CD4-positive, alpha-beta memory T cell (primary cell): ENCODE measurements at regions not wholly inside any gene's neighbourhood (a gene's known extent, or its start where the extent isn't known, plus 50 kb on each side); places are given as distances from the start of the nearest gene placed in this dataset.

Experiments
- CTCF ChIA-PET: fragments of 350-600 bp; sonication (Branson Sonifier 250); formaldehyde crosslinking; loops from one replicate; lab custom pipeline; 2021; ENCODE audit warnings: inconsistent platforms; ENCODE audit not compliant: partially characterized antibody; lab: Charles Lee
- POLR2A ChIA-PET: fragments of 350-600 bp; sonication (Branson Sonifier 250); formaldehyde crosslinking; loops from one replicate; lab custom pipeline; 2021; ENCODE audit not compliant: partially characterized antibody; lab: Charles Lee
- DNase-seq, 5 donors: peaks; one replicate each; pipeline versions ENCODE4 v3.0.0 to v3.0.0-alpha.2; 2020 to 2022; ENCODE audit warnings: mixed read lengths in 1 of 5
- H3K27ac ChIP-seq: one replicate; pipeline ENCODE4 v1.7.0; 2013; ENCODE audit warnings: low read depth, low read length
- H3K27me3 ChIP-seq: 2 replicates; pipeline ENCODE4 v1.7.0; 2013; ENCODE audit warnings: mild to moderate bottlenecking, low read length, moderate library complexity; ENCODE audit not compliant: insufficient read depth
- H3K36me3 ChIP-seq: 2 replicates; pipeline ENCODE4 v1.7.0; 2013; ENCODE audit warnings: mild to moderate bottlenecking, low read length, moderate library complexity; ENCODE audit not compliant: insufficient read depth
- H3K4me1 ChIP-seq: 2 replicates; pipeline ENCODE4 v1.7.0; 2013; ENCODE audit warnings: mild to moderate bottlenecking, low read length, moderate library complexity; ENCODE audit not compliant: insufficient read depth
- H3K4me3 ChIP-seq, 2 donors: one replicate each; pipeline ENCODE4 v1.7.0; 2013; ENCODE audit warnings: low read length in 2 of 2, mild to moderate bottlenecking in 1 of 2
- H3K9me3 ChIP-seq, 2 donors: one replicate each; pipeline ENCODE4 v1.7.0; 2013; ENCODE audit warnings: low read length in 2 of 2, control low read depth in 1 of 2; ENCODE audit not compliant: control insufficient read depth in 1 of 2
- H3K27ac Mint-ChIP-seq, 7 donors: one replicate each; pipeline ENCODE4 v1.8.0; 2020 to 2021; ENCODE audit warnings: mixed read lengths in 7 of 7, mild to moderate bottlenecking in 6 of 7, inconsistent platforms in 3 of 7, moderate library complexity in 3 of 7
- H3K27me3 Mint-ChIP-seq, 2 donors: one replicate each; pipeline ENCODE4 v1.8.0; 2020 to 2021; ENCODE audit warnings: mixed read lengths in 2 of 2
- H3K36me3 Mint-ChIP-seq, 2 donors: one replicate each; pipeline ENCODE4 v1.8.0; 2020 to 2021; ENCODE audit warnings: mixed read lengths in 2 of 2, inconsistent platforms in 1 of 2, mild to moderate bottlenecking in 1 of 2
- H3K4me1 Mint-ChIP-seq, 4 donors: one replicate each; pipeline ENCODE4 v1.8.0; 2020 to 2021; ENCODE audit warnings: mixed read lengths in 4 of 4, mild to moderate bottlenecking in 1 of 4
- H3K4me3 Mint-ChIP-seq, 8 donors: one replicate each; pipeline ENCODE4 v1.8.0; 2020 to 2021; ENCODE audit warnings: mixed read lengths in 8 of 8, mild to moderate bottlenecking in 7 of 8, moderate library complexity in 6 of 8, inconsistent platforms in 3 of 8
- H3K9me3 Mint-ChIP-seq, 8 donors: one replicate each; pipeline ENCODE4 v1.8.0; 2020 to 2021; ENCODE audit warnings: mixed read lengths in 8 of 8, mild to moderate bottlenecking in 5 of 8, inconsistent platforms in 3 of 8, moderate library complexity in 1 of 8
- intact Hi-C: fragments of 100-400 bp; cut with micrococcal nuclease; formaldehyde crosslinking; loops from one replicate; pipeline ENCODE4 v1.15.1; 2023

DNA sequence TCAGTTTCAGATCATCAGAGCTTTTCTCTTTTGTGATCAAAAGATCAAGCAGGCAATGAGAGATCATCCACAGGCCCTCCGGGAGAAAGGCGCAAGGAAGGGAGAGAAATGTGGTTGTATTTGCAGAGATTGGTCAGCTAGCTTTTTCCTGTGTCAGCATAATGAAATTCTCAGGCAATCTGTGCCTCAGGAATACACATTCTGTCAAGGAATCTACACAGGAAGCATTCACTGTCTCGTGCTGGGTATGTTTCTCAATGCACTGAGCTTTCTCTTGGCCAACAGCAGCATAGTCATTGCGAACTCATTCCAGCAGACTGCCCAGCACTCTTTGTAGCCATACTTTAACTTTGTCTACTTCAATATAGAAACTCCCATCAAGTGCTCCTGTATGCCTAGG, 413.7 kb downstream of the PPP3CA start:
- Histone ChIP-seq H3K27me3 (no peaks in the 10 kb centered on the region), H3K27ac (no peak overlapping the region), H3K36me3 (no peaks in the 10 kb centered on the region), H3K9me3 (no peaks in the 10 kb centered on the region), H3K4me3 (no peak overlapping the region), H3K4me1 (peaks cover 14% of the 10 kb centered on the region)
- H3K27ac Mint-ChIP-seq: peak overlapping the region in 1 of 7 donors; percentile 3
- peak overlapping the region in 7 of 8 donors; percentile 17 to 77 (median 60) for H3K4me3 Mint-ChIP-seq
- CTCF ChIA-PET: interaction anchor here (0.6 to 1.9 kb wide), 5 partner anchors 9 to 1497 kb away, joined by 3 to 5 read pairs (median 3); no protein-coding TSS in a partner anchor
- POLR2A ChIA-PET: no interaction called here
- no peak for DNase-seq
- H3K9me3 Mint-ChIP-seq: no peaks in the 10 kb centered on the region
- no peaks in the 10 kb centered on the region for H3K27me3 Mint-ChIP-seq
- no peaks in the 10 kb centered on the region for H3K36me3 Mint-ChIP-seq
- intact Hi-C loops: no loop called here
- H3K4me1 Mint-ChIP-seq: peaks cover 11 to 21% (median 14%) of the 10 kb centered on the region in 4 donors

DNA sequence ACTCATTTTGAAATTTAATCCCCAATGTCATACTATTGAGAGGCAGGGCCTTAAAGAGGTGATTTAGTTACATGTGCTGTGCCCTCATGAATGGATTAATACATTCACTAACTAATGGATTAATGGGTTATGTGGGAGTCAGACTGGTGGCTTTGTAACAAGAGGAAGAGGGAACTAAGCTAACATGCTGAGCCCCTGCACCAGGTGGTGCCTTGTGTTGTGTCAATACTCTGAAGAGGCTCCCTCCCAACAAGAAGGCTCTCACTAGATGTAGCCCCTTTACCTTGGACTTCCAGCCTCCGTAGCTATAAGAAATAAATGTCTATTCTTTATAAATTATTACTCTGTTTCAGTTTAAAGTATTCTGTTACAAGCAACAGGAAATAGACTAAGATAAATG, 411.9 kb upstream of the EMCN start:
- H3K4me1 Mint-ChIP-seq: peaks cover 11 to 21% (median 14%) of the 10 kb centered on the region in 4 donors
- ChIA-PET POLR2A (no interaction called here), CTCF (no interaction called here)
- peaks cover 14% of the 10 kb centered on the region for H3K4me1 ChIP-seq
- no peak overlapping the region for H3K27ac ChIP-seq
- no peaks in the 10 kb centered on the region for H3K27me3 Mint-ChIP-seq
- DNase-seq: no peak
- no peak overlapping the region for H3K4me3 Mint-ChIP-seq
- H3K27ac Mint-ChIP-seq: no peak overlapping the region
- no peaks in the 10 kb centered on the region for H3K36me3 ChIP-seq
- H3K36me3 Mint-ChIP-seq: no peaks in the 10 kb centered on the region
- H3K9me3 Mint-ChIP-seq: no peaks in the 10 kb centered on the region
- no peaks in the 10 kb centered on the region for H3K9me3 ChIP-seq
- intact Hi-C loops: no loop called here
- H3K4me3 ChIP-seq: no peak overlapping the region
- no peaks in the 10 kb centered on the region for H3K27me3 ChIP-seq

GRCh38 chr4:100929135-100929534, 411.3 kb upstream of the EMCN start:
- no peak for DNase-seq
- Mint-ChIP-seq H3K4me3 (no peak overlapping the region), H3K4me1 (peaks cover 11 to 21% (median 14%) of the 10 kb centered on the region in 4 donors), H3K9me3 (no peaks in the 10 kb centered on the region), H3K36me3 (no peaks in the 10 kb centered on the region), H3K27me3 (no peaks in the 10 kb centered on the region), H3K27ac (no peak overlapping the region)
- H3K4me3 ChIP-seq: no peak overlapping the region
- H3K27ac ChIP-seq: no peak overlapping the region
- H3K9me3 ChIP-seq: no peaks in the 10 kb centered on the region
- peaks cover 14% of the 10 kb centered on the region for H3K4me1 ChIP-seq
- no peaks in the 10 kb centered on the region for H3K27me3 ChIP-seq
- POLR2A ChIA-PET: no interaction called here
- no peaks in the 10 kb centered on the region for H3K36me3 ChIP-seq
- intact Hi-C loops: no loop called here
- CTCF ChIA-PET: no interaction called here

GRCh38 chr4:100926039-100926717, 408.4 kb upstream of the EMCN start:
- Histone ChIP-seq H3K4me1 (no peaks in the 10 kb centered on the region), H3K4me3 (no peak overlapping the region), H3K36me3 (no peaks in the 10 kb centered on the region), H3K9me3 (no peaks in the 10 kb centered on the region), H3K27me3 (no peaks in the 10 kb centered on the region), H3K27ac (no peak overlapping the region)
- ChIA-PET POLR2A (no interaction called here), CTCF (interaction anchor here (0.6 kb wide), 1 partner anchor 444 kb away, joined by 3 read pairs; no protein-coding TSS in a partner anchor)
- H3K4me1 Mint-ChIP-seq: no peaks in the 10 kb centered on the region
- H3K27me3 Mint-ChIP-seq: no peaks in the 10 kb centered on the region
- H3K9me3 Mint-ChIP-seq: peaks cover 0 to 7% (median 1%) of the 10 kb centered on the region in 8 donors
- H3K27ac Mint-ChIP-seq: no peak overlapping the region
- H3K36me3 Mint-ChIP-seq: no peaks in the 10 kb centered on the region
- no peak overlapping the region for H3K4me3 Mint-ChIP-seq
- DNase-seq: no peak
- intact Hi-C loops: no loop called here

GRCh38 chr4:100913685-100914084, 395.9 kb upstream of the EMCN start:
- H3K9me3 Mint-ChIP-seq: peaks cover 0 to 11% (median 3%) of the 10 kb centered on the region in 8 donors
- Histone ChIP-seq H3K9me3 (no peaks in the 10 kb centered on the region), H3K36me3 (no peaks in the 10 kb centered on the region), H3K4me3 (no peak overlapping the region), H3K27me3 (no peaks in the 10 kb centered on the region), H3K4me1 (no peaks in the 10 kb centered on the region), H3K27ac (no peak overlapping the region)
- peaks cover 0 to 5% of the 10 kb centered on the region in 2 donors for H3K36me3 Mint-ChIP-seq
- H3K27me3 Mint-ChIP-seq: peaks cover 2 to 6% of the 10 kb centered on the region in 2 donors
- intact Hi-C loops: no loop called here
- peaks cover 0 to 4% (median 0%) of the 10 kb centered on the region in 4 donors for H3K4me1 Mint-ChIP-seq
- no peak overlapping the region for H3K27ac Mint-ChIP-seq
- POLR2A ChIA-PET: no interaction called here
- no peak overlapping the region for H3K4me3 Mint-ChIP-seq
- CTCF ChIA-PET: interaction anchor here (0.8 kb wide), 1 partner anchor 9 kb away, joined by 3 read pairs; no protein-coding TSS in a partner anchor
- no peak for DNase-seq

DNA sequence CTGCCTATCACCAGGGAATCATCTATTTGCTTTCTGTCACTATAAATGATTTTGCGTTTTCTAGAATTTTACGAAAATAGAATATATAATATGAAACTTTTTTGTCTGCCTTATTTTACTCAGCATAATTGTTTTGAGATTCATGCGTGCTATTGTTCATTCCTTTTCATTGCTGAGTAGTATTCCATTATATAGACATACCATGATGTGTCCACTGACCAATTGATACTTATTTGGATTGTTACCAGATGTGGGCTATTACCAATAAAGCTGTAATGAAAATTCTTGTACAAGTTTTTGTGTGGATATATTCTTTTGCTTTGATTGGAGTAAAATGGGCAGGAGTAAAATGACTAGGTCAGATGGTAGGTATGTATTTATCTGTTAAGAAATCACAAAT, 390.7 kb upstream of the EMCN start:
- Histone ChIP-seq H3K27me3 (no peaks in the 10 kb centered on the region), H3K27ac (no peak overlapping the region), H3K4me3 (no peak overlapping the region), H3K4me1 (no peaks in the 10 kb centered on the region), H3K36me3 (no peaks in the 10 kb centered on the region), H3K9me3 (no peaks in the 10 kb centered on the region)
- Mint-ChIP-seq H3K27me3 (peaks cover 0 to 2% of the 10 kb centered on the region in 2 donors), H3K4me3 (no peak overlapping the region), H3K9me3 (no peaks in the 10 kb centered on the region), H3K27ac (no peak overlapping the region), H3K36me3 (no peaks in the 10 kb centered on the region), H3K4me1 (peaks cover 0 to 3% (median 0%) of the 10 kb centered on the region in 4 donors)
- no peak for DNase-seq
- POLR2A ChIA-PET: no interaction called here
- CTCF ChIA-PET: no interaction called here
- intact Hi-C loops: loop anchor here (5.0 kb wide), 2 partner anchors 129 to 689 kb away; no protein-coding TSS in a partner anchor

- ChIA-PET CTCF (no interaction called here), POLR2A (no interaction called here)
- H3K9me3 Mint-ChIP-seq: no peaks in the 10 kb centered on the region
- no peaks in the 10 kb centered on the region for H3K9me3 ChIP-seq
- intact Hi-C loops: loop anchor here (1.0 to 5.0 kb wide), 4 partner anchors 130 to 823 kb away; partner anchors contain the start of gene PPP3CA
- H3K4me1 ChIP-seq: no peaks in the 10 kb centered on the region
- peak overlapping the region in 1 of 8 donors; percentile 21 for H3K4me3 Mint-ChIP-seq
- H3K36me3 Mint-ChIP-seq: no peaks in the 10 kb centered on the region
- no peaks in the 10 kb centered on the region for H3K27me3 Mint-ChIP-seq
- H3K27me3 ChIP-seq: no peaks in the 10 kb centered on the region
- peaks cover 0 to 3% (median 0%) of the 10 kb centered on the region in 4 donors for H3K4me1 Mint-ChIP-seq
- no peak overlapping the region for H3K4me3 ChIP-seq
- peak overlapping the region in 2 of 7 donors; percentile 25 to 44 for H3K27ac Mint-ChIP-seq
- no peak for DNase-seq
- no peaks in the 10 kb centered on the region for H3K36me3 ChIP-seq
- H3K27ac ChIP-seq: no peak overlapping the region
Observed at GRCh38 chr4:100907465-100908454, 389.9 kb upstream of the EMCN start.
